ENCODE measurements at regions not wholly inside any gene's neighbourhood (a gene's known extent, or its start where the extent isn't known, plus 50 kb on each side); places are given as distances from the start of the nearest gene placed in this dataset.
"Not testable (repeated sequence)": the region's sequence is repeated elsewhere in the genome, so short reads cannot be mapped to it uniquely, and the experiment has no call there.

DNA sequence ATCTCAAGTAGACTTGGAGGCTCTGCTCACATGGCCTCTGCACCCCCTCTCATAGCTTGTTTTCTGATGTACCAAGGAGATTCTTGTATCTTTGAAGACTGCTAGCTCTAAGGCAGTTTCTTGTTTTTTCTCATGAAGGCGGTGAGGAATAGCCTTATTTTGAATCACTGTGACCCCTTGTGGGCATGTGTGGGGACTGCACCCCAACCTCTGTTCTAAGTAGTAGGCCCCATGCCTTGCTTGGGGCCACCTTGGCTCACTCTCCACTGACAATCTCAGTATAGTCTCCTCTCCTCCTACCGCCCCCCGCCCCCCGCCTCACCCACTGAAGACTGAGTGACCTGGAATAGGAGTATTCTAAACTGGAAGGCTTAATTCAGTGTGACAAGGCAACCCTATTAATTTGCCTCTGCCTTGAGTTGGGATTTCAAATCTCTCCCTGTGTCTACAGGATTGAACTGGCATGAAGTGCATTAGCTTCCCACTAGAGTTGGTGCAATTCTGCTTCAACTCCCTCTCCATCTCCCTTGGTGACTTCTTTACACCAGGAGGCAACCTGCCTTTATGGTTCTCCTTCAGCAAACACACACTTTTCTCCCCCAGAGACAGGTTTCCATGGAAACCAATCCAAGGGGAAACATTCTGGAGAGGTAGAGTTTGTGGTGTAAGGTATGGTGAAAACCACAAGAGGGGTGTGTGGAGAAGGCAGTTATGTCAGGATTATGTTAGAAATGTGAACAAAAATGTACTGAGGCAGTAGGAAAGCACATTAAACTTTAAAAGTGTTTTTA, 75.4 kb upstream of the ECI2 start:
- in situ Hi-C loops (cut with MboI) = no loop called here

DNA sequence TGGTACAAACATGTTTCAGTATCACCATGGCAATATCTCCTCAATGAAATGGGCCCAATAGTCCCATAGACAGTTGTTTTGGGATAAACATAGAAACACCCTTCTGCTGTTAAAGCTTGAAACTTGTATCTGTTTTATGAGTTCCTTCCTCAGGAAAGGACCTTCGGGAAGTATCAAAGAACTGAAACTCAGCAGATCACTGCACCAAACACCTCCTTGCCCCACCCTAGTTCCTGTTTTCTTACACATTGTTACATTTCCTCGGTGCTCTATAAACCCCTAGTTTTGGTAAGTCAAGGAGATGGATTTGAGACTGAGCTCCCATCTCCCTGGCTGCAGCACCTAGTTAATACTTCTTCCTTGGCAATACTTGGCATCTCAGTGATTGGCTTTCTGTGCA, 73.8 kb upstream of the ECI2 start:
- H3F3A ChIP-seq (ENCODE audit: insufficient read depth) = no peaks in the 10 kb centered on the region
- DNase-seq = no peak
- no peak overlapping the region for H3K9ac ChIP-seq
- no peaks in the 10 kb centered on the region for H3K9me3 ChIP-seq (ENCODE audit: low read depth)
- no peak overlapping the region for H3K27ac ChIP-seq
- WGBS, 2 experiments (ENCODE audit: low coverage in 1 of 2, low lambda C conversion rate in 2 of 2, missing lambda C conversion rate in 2 of 2) = 58 to 66% methylated on average over 2 of the region's 2 CpGs
- H3K36me3 ChIP-seq (ENCODE audit: low read depth) = no peaks in the 10 kb centered on the region
- in situ Hi-C loops (cut with MboI) = no loop called here
- no peaks in the 10 kb centered on the region for H4K20me1 ChIP-seq (ENCODE audit: insufficient read depth)
- H3K4me2 ChIP-seq (ENCODE audit: unreplicated experiment) = no peak overlapping the region
- no peaks in the 10 kb centered on the region for H3K4me1 ChIP-seq (ENCODE audit: insufficient read depth)
- no peak for TF ChIP-seq EZH2 (IDR thresholded peaks at IDR 0.05; ENCODE audit: insufficient read depth, poor library complexity, severe bottlenecking)
- TF ChIP-seq EZH2phosphoT487 (IDR thresholded peaks at IDR 0.05; ENCODE audit: insufficient read depth, low read depth) = no peak
- no peaks in the 10 kb centered on the region for H3K9me2 ChIP-seq (ENCODE audit: insufficient read depth)
- H3K27me3 ChIP-seq (replicated peaks; ENCODE audit: insufficient read depth) = no peaks in the 10 kb centered on the region
- no peaks in the 10 kb centered on the region for H3K79me2 ChIP-seq (ENCODE audit: insufficient read depth)
- H2AFZ ChIP-seq = no peak overlapping the region
- H3K4me3 ChIP-seq = no peak overlapping the region

More for the DNA sequence above, 75.4 kb upstream of the ECI2 start:
- no peak overlapping the region for H3K4me3 ChIP-seq
- no peaks in the 10 kb centered on the region for H3K9me2 ChIP-seq (ENCODE audit: insufficient read depth)
- no peaks in the 10 kb centered on the region for H3K9me3 ChIP-seq (ENCODE audit: low read depth)
- no peak overlapping the region for H3K9ac ChIP-seq
- WGBS, 2 experiments (ENCODE audit: low coverage in 1 of 2, low lambda C conversion rate in 2 of 2, missing lambda C conversion rate in 2 of 2) = 16 to 21% methylated on average over 4 of the region's 4 CpGs
- H3K4me2 ChIP-seq (ENCODE audit: unreplicated experiment) = no peak overlapping the region
- H3K27ac ChIP-seq = no peak overlapping the region
- DNase-seq = peak; percentile 78
- no peaks in the 10 kb centered on the region for H4K20me1 ChIP-seq (ENCODE audit: insufficient read depth)
- no peaks in the 10 kb centered on the region for H3K79me2 ChIP-seq (ENCODE audit: insufficient read depth)
- TF ChIP-seq EZH2phosphoT487 (IDR thresholded peaks at IDR 0.05; ENCODE audit: insufficient read depth, low read depth) (no peak), EZH2 (IDR thresholded peaks at IDR 0.05; ENCODE audit: insufficient read depth, poor library complexity, severe bottlenecking) (no peak)
- H2AFZ ChIP-seq = 0 out of 2 replicates have a peak overlapping the region, but pooled peaks have one; percentile 10
- H3K4me1 ChIP-seq (ENCODE audit: insufficient read depth) = no peaks in the 10 kb centered on the region
- no peaks in the 10 kb centered on the region for H3K27me3 ChIP-seq (replicated peaks; ENCODE audit: insufficient read depth)
- no peaks in the 10 kb centered on the region for H3F3A ChIP-seq (ENCODE audit: insufficient read depth)
- H3K36me3 ChIP-seq (ENCODE audit: low read depth) = no peaks in the 10 kb centered on the region

DNA sequence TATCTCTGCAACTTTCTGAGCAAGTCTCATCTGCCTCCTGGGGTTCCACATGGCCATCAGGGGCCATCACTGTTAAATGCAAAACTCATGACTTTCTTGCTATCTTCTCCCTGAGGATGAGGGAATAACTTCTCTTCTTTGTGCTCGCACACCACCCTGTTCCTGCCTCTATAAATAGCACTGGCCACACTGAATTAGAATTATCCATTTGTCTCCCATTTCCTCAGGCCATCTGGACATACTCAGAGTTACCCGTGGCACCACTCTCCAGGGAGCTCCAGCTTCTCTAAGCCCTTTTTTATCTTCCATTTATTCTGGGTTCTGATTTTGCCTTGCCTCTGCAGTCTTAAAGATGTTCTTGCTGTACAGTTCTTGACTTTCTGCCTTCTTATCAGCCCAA, 72.8 kb upstream of the ECI2 start:
- no peaks in the 10 kb centered on the region for H3K4me1 ChIP-seq (ENCODE audit: insufficient read depth)
- in situ Hi-C loops (cut with MboI) = no loop called here
- no peak overlapping the region for H2AFZ ChIP-seq
- no peak overlapping the region for H3K4me3 ChIP-seq
- no peaks in the 10 kb centered on the region for H3F3A ChIP-seq (ENCODE audit: insufficient read depth)
- WGBS, 2 experiments (ENCODE audit: low coverage in 1 of 2, low lambda C conversion rate in 2 of 2, missing lambda C conversion rate in 2 of 2) = 52 to 69% methylated on average over 2 of the region's 2 CpGs
- no peaks in the 10 kb centered on the region for H3K36me3 ChIP-seq (ENCODE audit: low read depth)
- H3K27ac ChIP-seq = no peak overlapping the region
- no peak for DNase-seq
- H3K79me2 ChIP-seq (ENCODE audit: insufficient read depth) = no peaks in the 10 kb centered on the region
- TF ChIP-seq EZH2phosphoT487 (IDR thresholded peaks at IDR 0.05; ENCODE audit: insufficient read depth, low read depth) (no peak), EZH2 (IDR thresholded peaks at IDR 0.05; ENCODE audit: insufficient read depth, poor library complexity, severe bottlenecking) (no peak)
- no peaks in the 10 kb centered on the region for H3K9me2 ChIP-seq (ENCODE audit: insufficient read depth)
- no peaks in the 10 kb centered on the region for H3K27me3 ChIP-seq (replicated peaks; ENCODE audit: insufficient read depth)
- no peaks in the 10 kb centered on the region for H3K9me3 ChIP-seq (ENCODE audit: low read depth)
- H4K20me1 ChIP-seq (ENCODE audit: insufficient read depth) = no peaks in the 10 kb centered on the region
- H3K9ac ChIP-seq = no peak overlapping the region
- no peak overlapping the region for H3K4me2 ChIP-seq (ENCODE audit: unreplicated experiment)

DNA sequence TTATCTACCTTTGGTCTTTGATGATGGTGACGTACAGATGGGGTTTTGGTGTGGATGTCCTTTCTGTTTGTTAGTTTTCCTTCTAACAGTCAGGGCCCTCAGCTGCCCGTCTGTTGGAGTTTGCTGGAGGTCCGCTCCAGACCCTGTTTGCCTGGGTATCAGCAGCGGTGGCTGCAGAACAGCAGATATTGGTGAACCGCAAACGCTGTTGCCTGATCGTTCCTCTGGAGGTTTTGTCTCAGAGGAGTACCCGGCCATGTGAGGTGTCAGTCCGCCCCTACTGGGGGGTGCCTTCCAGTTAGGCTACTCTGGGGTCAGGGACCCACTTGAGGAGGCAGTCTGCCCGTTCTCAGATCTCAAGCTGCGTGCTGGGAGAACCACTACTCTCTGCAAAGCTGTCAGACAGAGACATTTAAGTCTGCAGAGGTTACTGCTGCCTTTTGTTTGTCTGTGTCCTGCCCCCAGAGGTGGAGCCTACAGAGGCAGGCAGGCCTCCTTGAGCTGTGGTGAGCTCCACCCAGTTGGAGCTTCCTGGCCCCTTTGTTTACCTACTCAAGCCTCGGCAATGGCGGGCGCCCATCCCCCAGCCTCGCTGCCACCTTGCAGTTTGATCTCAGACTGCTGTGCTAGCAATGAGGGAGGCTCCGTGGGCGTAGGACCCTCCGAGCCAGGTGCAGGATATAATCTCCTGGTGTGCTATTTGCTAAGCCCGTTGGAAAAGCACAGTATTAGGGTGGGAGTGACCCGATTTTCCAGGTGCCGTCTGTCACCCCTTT, 68.5 kb upstream of the ECI2 start:
- H2AFZ ChIP-seq; H3F3A ChIP-seq (ENCODE audit: insufficient read depth); H3K36me3 ChIP-seq (ENCODE audit: low read depth); H3K9ac ChIP-seq; H4K20me1 ChIP-seq (ENCODE audit: insufficient read depth); H3K9me2 ChIP-seq (ENCODE audit: insufficient read depth); DNase-seq; H3K4me1 ChIP-seq (ENCODE audit: insufficient read depth); H3K27me3 ChIP-seq (replicated peaks; ENCODE audit: insufficient read depth); H3K4me2 ChIP-seq (ENCODE audit: unreplicated experiment); H3K27ac ChIP-seq; in situ Hi-C loops (cut with MboI); H3K4me3 ChIP-seq; H3K79me2 ChIP-seq (ENCODE audit: insufficient read depth); H3K9me3 ChIP-seq (ENCODE audit: low read depth): not testable (repeated sequence)
- WGBS, 2 experiments (ENCODE audit: low coverage in 1 of 2, low lambda C conversion rate in 2 of 2, missing lambda C conversion rate in 2 of 2) = 66 to 70% methylated on average over 21 of the region's 21 CpGs

All from GM23248 (cell line).